Thyroid gland (tissue), 4 donors: ENCODE measurements at regions not wholly inside any gene's neighbourhood (a gene's known extent, or its start where the extent isn't known, plus 50 kb on each side); places are given as distances from the start of the nearest gene placed in this dataset.

Experiments used
- DNase-seq, 2 donors: peaks; one replicate each; pipeline ENCODE4 v3.0.0-alpha.2; 2019
- H3K27ac ChIP-seq, 3 donors: fragments of 200-600 bp; sonication (generic); 1 replicate in 2 of 3; 2 replicates in 1 of 3; pipeline ENCODE4 v1.5.1; 2016 to 2019; ENCODE audit warnings: mild to moderate bottlenecking in 1 of 3, moderate library complexity in 1 of 3
- H3K27me3 ChIP-seq: fragments of 200-600 bp; sonication (generic); one replicate; pipeline ENCODE4 v1.5.1; 2019
- H3K36me3 ChIP-seq, 2 donors: fragments of 200-600 bp; sonication (generic); one replicate each; pipeline ENCODE4 v1.5.1; 2016 to 2019
- H3K4me1 ChIP-seq, 2 donors: fragments of 200-600 bp; sonication (generic); one replicate each; pipeline ENCODE4 v1.5.1; 2017 to 2019
- H3K4me3 ChIP-seq, 3 donors: fragments of 200-600 bp; sonication (generic); replicated peaks in 1 of 3; 1 replicate in 2 of 3; 2 replicates in 1 of 3; pipeline ENCODE4 v1.5.1; 2016; ENCODE audit warnings: mild to moderate bottlenecking in 1 of 3
- H3K9me3 ChIP-seq: fragments of 200-600 bp; sonication (generic); one replicate; pipeline ENCODE4 v1.5.1; 2017
- POLR2A ChIP-seq, 2 donors: fragments of 450-650 bp; IDR thresholded peaks; one replicate each; pipeline ENCODE4 v1.6.1; 2017; ENCODE audit warnings: antibody characterized with exemption in 2 of 2, mild to moderate bottlenecking in 2 of 2, moderate library complexity in 1 of 2
- WGBS, 2 donors: methylation state at CpG; one replicate each; pipeline ENCODE4 v1.1.5; 2017; 5-methylcytosine and 5-hydroxymethylcytosine counted together
- intact Hi-C: fragments of 100-400 bp; cut with DNase I; formaldehyde crosslinking; loops from one replicate; pipeline ENCODE4 v1.15.1; 2023
- TF ChIP-seq, protein P1 (sequence below), 6 experiments: fragments of 200-600 bp in 3 of 6; fragments of 450-650 bp in 3 of 6; sonication (generic) in 3 of 6; IDR thresholded peaks; one replicate each; pipeline ENCODE4 v1.5.1; 2016 to 2019; ENCODE audit warnings: antibody characterized with exemption in 6 of 6, mild to moderate bottlenecking in 2 of 6, inconsistent platforms in 1 of 6, moderate library complexity in 1 of 6

DNA sequence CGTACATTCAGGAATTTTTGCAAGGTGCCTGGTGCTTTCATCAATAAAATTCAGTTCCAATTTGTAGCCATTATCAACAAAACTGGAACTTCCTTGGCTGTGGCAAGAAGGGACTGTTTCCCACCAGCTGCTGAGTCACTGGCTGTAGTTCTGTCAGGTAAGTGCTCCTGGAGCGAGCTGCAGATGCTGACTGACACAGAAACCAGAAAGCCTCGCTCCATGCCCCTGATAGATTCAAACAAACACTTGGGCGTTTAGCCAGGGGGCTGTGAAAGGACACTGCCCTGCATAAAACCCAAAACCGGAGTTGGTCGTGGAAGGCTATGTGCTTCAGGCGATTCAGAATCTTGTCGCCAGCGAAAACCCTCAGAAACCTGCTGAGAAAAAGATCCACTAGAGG is 188.4 kb upstream of the FAM9B start:
- H3K27ac ChIP-seq = no peak overlapping the region
- no peak for TF ChIP-seq POLR2A (IDR thresholded peaks at IDR 0.05)
- TF ChIP-seq, protein P1, sequence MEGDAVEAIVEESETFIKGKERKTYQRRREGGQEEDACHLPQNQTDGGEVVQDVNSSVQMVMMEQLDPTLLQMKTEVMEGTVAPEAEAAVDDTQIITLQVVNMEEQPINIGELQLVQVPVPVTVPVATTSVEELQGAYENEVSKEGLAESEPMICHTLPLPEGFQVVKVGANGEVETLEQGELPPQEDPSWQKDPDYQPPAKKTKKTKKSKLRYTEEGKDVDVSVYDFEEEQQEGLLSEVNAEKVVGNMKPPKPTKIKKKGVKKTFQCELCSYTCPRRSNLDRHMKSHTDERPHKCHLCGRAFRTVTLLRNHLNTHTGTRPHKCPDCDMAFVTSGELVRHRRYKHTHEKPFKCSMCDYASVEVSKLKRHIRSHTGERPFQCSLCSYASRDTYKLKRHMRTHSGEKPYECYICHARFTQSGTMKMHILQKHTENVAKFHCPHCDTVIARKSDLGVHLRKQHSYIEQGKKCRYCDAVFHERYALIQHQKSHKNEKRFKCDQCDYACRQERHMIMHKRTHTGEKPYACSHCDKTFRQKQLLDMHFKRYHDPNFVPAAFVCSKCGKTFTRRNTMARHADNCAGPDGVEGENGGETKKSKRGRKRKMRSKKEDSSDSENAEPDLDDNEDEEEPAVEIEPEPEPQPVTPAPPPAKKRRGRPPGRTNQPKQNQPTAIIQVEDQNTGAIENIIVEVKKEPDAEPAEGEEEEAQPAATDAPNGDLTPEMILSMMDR (IDR thresholded peaks at IDR 0.05) = no peak
- intact Hi-C loops = no loop called here
- 77 to 80% methylated on average over 8 to 9 of the region's 9 CpGs for WGBS, 2 donors
- no peaks in the 10 kb centered on the region for H3K9me3 ChIP-seq
- H3K4me1 ChIP-seq = no peaks in the 10 kb centered on the region
- no peaks in the 10 kb centered on the region for H3K36me3 ChIP-seq
- no peaks in the 10 kb centered on the region for H3K27me3 ChIP-seq
- no peak for DNase-seq
- H3K4me3 ChIP-seq = no peak overlapping the region

DNA sequence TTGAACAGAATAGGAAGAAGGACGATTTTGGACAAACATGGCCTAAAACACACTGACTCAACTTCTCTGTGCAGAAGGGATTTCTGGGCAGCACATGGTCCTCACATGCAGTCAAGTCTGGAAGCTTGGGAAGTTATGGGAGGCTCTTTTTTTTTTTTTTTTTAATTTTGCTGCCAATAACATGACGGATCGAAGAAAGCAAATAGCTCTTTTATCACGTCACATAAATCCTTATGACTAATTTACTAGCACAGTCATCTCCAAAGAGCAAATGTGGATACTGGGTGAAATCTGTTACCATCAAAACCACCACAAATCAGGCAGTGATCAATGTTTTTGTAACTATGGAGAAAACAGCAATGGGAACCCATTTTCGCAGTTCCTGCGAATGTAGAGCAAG is 193.3 kb upstream of the FAM9B start:
- 91 to 93% methylated on average over 6 of the region's 6 CpGs for WGBS, 2 donors
- intact Hi-C loops = no loop called here
- no peak for DNase-seq

DNA sequence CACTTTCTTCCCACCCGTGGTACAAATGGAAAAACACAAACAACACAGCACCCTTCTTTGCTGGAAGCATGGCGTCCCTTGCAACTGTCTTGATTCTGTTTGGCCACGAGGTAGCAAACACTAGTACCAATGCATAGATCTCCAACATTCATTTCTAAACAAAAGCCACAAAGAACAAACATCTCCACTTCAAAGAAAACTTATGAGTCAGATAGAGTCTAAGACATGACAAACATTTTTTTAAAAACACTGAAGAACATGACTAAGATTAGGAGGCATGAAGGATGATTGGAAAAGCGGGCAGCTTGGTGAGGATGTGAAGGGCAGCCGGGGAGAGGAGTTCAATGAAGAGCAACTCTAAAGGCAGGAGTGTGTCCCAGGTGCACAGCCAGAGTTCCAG is 197.6 kb upstream of the FAM9B start:
- WGBS, 2 donors = 88 to 92% methylated on average over 5 of the region's 5 CpGs
- H3K9me3 ChIP-seq = no peaks in the 10 kb centered on the region
- intact Hi-C loops = no loop called here

More for the DNA sequence above, 193.3 kb upstream of the FAM9B start:
- Histone ChIP-seq H3K4me1 (no peaks in the 10 kb centered on the region), H3K36me3 (no peaks in the 10 kb centered on the region), H3K27me3 (no peaks in the 10 kb centered on the region), H3K9me3 (no peaks in the 10 kb centered on the region), H3K27ac (no peak overlapping the region), H3K4me3 (no peak overlapping the region)
- TF ChIP-seq POLR2A (IDR thresholded peaks at IDR 0.05) = no peak
- TF ChIP-seq, protein P1 (IDR thresholded peaks at IDR 0.05) = no peak

DNA sequence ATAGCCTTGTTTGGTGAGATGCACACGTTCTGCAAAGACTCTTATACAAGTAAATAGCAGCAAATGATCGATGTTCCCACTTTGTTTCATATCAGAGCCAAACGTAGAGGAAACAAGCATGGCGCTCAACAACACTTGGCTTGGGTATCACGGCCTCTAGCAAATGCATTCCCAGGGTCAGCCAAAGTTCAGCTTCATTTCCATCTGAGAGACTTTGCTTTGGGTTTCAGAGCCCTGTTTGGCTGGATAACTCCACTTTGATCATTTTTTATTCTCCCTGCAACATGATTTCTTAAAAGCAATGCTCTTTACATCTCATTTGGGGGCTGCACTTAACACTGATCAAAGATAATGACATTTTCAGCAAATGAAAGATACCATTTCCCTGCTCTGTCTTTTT is 199.2 kb upstream of the FAM9B start:
- Histone ChIP-seq H3K4me1 (no peaks in the 10 kb centered on the region), H3K27me3 (no peaks in the 10 kb centered on the region), H3K36me3 (no peaks in the 10 kb centered on the region), H3K27ac (no peak overlapping the region), H3K4me3 (no peak overlapping the region), H3K9me3 (no peaks in the 10 kb centered on the region)
- TF ChIP-seq, protein P1 (IDR thresholded peaks at IDR 0.05) = no peak
- TF ChIP-seq POLR2A (IDR thresholded peaks at IDR 0.05) = no peak
- 56 to 60% methylated on average over 5 of the region's 5 CpGs for WGBS, 2 donors
- no peak for DNase-seq
- intact Hi-C loops = no loop called here

More for the DNA sequence above, 197.6 kb upstream of the FAM9B start:
- no peaks in the 10 kb centered on the region for H3K36me3 ChIP-seq
- no peak for DNase-seq
- no peak for TF ChIP-seq POLR2A (IDR thresholded peaks at IDR 0.05)
- TF ChIP-seq, protein P1 (IDR thresholded peaks at IDR 0.05) = no peak
- H3K27me3 ChIP-seq = no peaks in the 10 kb centered on the region
- no peak overlapping the region for H3K4me3 ChIP-seq
- H3K27ac ChIP-seq = no peak overlapping the region
- no peaks in the 10 kb centered on the region for H3K4me1 ChIP-seq

DNA sequence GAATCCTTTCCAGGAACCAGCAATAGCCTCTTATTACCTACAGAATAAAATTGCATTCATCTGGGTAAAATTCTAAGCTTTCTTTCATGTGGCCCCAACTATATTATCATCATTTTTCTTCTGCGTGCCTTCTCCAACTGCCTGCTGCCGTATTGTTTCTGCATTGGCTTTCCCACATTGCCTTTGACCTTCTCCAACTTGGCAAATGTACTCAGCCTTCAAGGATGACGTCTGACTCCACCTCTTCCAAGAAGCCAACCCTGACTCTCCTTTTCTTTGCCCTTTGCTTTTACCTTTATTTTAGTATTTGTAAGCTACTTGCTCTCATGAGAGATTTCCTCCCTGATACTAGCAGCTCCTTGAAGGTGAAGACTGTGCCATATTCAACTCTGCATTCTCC is 200.4 kb upstream of the FAM9B start:
- Histone ChIP-seq H3K27me3 (no peaks in the 10 kb centered on the region), H3K27ac (no peak overlapping the region), H3K9me3 (no peaks in the 10 kb centered on the region), H3K36me3 (no peaks in the 10 kb centered on the region), H3K4me3 (no peak overlapping the region), H3K4me1 (no peaks in the 10 kb centered on the region)
- 84 to 94% methylated on average over 3 of the region's 3 CpGs for WGBS, 2 donors
- intact Hi-C loops = no loop called here
- no peak for DNase-seq
- TF ChIP-seq POLR2A (IDR thresholded peaks at IDR 0.05) = no peak
- TF ChIP-seq, protein P1 (IDR thresholded peaks at IDR 0.05) = no peak
